Fibroblast of skin of abdomen (primary cell): ENCODE measurements at regions not wholly inside any gene's neighbourhood (a gene's known extent, or its start where the extent isn't known, plus 50 kb on each side); places are given as distances from the start of the nearest gene placed in this dataset.

Source experiments
- DNase-seq: peaks from one replicate; pipeline ENCODE4 v3.0.0-alpha.2; 2013

GRCh38 chr10:131676800-131677421 is 223.9 kb upstream of the PPP2R2D start:
- DNase-seq, result no peak

DNA sequence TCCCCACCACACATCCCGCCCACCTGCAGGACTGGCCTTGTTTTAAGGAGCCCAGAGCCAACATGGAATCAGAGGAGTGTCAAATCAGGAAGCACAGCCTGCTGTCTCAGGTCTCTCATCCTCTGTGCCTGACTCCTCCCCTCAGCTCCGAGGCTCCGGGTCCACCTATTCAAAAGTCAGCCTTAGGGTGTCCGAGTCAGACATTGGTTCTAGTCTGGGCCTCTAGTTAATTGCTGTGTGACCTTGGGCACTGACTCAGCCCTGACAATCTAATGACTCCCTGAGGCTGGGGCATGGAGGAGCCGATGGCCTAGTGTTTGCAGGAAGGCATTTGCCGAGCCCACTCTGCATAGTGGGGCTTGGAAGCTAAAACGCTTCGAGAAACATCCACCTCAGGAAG is 223.1 kb upstream of the PPP2R2D start:
- no peak for DNase-seq

DNA sequence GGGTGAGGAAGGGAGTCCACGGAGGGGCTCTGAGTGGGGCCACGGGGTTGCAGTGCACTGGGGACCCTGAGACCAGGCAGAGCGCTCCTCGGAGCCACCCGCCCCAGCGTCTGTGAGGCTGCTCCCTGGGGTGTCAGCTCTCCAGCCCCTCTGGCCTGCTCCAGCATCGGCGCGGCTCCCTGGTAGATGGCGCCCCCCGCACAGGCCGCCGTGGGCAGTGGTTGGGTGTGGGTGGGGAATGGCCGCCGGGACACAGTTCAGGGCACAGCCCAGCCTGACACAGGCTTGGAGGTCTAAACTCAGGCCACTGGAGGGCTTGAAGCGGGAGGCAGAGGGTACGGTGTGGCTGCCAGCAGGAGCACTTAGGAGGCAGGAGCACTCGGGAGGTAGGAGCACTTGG is 222.6 kb upstream of the PPP2R2D start:
- no peak for DNase-seq

- no peak for DNase-seq
Observed at GRCh38 chr10:131678613-131679012, 222.2 kb upstream of the PPP2R2D start.

DNA sequence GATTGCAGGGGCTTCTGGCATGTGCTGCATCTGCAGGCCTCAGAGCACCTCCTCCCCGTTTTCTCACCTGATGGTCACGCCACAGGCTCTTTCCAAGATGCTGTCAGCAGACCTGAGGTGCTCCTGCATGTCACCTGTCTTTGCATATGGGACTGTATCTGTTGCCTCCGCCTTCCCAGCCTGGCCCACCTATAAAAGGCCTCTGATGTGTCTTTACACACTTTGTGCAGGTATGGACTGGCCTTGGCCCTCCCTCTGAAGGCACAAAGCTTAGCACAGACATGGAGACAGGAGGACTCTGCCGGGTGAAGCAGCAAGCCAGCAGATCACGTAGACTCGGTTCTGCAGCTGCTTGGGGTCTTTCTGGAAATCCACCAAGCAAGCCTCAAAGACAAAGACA is 220.9 kb upstream of the PPP2R2D start:
- DNase-seq, result no peak

DNA sequence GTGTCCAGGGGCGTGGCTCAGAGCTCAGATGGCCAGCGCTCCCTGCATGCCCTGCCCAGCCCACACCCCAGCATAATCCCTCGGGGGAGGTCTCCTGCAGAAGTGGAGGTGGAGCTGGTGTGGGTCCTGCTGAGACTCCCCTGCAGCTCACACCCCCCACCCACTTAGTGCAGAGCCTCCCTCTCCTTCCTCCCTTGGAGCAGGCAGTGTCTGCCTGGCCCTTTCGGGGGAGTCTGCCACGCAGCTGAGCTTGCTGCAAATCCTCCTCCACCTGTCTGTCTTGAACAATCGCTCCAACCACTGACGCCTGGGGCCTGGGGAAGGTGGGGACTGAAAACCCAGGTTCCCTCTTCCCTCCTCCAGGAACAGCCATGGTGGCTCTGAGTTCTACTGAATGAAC is 219.7 kb upstream of the PPP2R2D start:
- no peak for DNase-seq

- no peak for DNase-seq
Observed at GRCh38 chr10:131681656-131682055, 219.2 kb upstream of the PPP2R2D start.

DNA sequence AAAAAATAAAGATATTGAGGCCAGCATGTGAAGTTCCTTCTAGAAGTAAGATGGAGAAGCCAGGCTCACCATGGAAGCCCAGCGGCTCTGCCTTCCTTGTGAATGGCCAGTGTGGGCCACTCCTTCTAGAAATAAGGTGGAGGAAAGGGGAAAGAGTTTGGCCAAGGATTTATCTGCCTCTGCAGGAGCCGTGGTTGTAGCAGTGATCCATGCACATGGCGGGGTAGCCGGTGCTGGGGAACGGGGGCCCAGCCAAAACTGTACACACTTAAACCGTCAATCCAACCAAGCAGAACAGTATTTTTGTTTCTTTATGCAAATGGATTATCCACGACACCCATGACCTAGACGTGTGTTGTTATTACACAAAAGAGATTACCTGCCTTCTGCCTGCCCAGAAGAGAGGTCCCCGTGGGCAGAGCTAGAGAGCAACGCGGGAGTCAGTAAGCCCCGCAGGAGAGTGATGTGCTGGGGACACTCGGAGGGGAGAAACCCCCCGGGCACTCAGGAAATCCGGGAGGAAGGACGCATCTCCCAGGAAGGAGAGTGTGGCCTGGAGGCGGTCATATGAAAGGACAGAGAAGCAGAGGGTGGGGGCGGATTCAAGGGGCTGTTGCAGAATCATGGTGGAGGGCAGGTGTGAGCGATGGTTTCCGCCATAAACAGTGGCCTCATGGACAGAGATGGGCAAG is 218.4 kb upstream of the PPP2R2D start:
- no peak for DNase-seq

GRCh38 chr10:131683281-131683861 is 217.4 kb upstream of the PPP2R2D start:
- no peak for DNase-seq

DNA sequence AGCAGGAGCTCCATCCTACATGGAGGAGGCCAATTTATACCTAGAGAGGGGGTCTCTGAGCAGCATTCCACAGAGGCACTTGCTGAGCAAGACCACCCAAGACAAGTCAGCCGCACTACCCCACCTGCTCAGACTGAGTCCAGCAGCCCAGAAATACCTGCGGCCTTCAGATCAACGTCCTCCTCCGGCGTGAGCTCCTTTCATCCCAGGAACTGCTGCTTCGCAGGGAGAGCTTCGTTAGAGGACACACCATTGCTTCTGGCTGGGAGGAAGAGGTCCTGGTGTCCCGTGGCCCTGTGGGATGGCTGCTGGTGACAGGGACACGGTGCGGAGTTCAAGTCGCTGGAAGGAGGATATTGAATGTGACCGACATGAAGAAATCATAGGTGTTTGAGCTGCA is 216.9 kb upstream of the PPP2R2D start:
- no peak for DNase-seq

GRCh38 chr10:131685007-131685406 is 215.8 kb upstream of the PPP2R2D start:
- DNase-seq, result no peak

- DNase-seq, result no peak
Observed at GRCh38 chr10:131685576-131685975, 215.2 kb upstream of the PPP2R2D start.

- DNase-seq, result no peak
Observed at GRCh38 chr10:131686781-131687420, 213.9 kb upstream of the PPP2R2D start.

GRCh38 chr10:131688304-131688703 is 212.5 kb upstream of the PPP2R2D start:
- DNase-seq, result no peak

- DNase-seq, result no peak
Observed at GRCh38 chr10:131689016-131689415, 211.8 kb upstream of the PPP2R2D start.

GRCh38 chr10:131689486-131689885 is 211.3 kb upstream of the PPP2R2D start:
- no peak for DNase-seq

GRCh38 chr10:131689954-131690757 is 210.7 kb upstream of the PPP2R2D start:
- no peak for DNase-seq

DNA sequence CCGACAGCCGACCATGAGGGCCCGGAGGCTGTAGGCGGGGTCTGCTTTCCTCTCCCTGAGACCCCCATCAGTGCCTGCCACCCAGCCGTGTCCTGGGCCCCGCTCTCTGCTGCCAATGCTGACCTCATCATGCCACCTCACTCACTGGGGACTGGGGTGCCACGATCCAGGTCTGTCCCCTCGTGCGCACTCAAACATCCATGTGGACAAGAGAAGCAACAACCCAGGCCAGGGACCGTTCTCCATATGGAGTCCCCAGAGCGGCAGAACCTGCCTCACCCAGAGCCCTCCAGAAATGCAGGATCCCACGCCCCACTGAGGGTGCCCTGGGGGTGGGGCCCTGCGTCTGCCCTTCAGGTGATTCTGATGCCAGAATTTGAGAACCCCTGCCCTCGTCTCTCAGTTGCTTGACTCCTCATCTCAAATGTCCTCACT is 210.0 kb upstream of the PPP2R2D start:
- no peak for DNase-seq

GRCh38 chr10:131691481-131692090 is 209.2 kb upstream of the PPP2R2D start:
- no peak for DNase-seq

GRCh38 chr10:131692176-131692575 is 208.6 kb upstream of the PPP2R2D start:
- no peak for DNase-seq

DNA sequence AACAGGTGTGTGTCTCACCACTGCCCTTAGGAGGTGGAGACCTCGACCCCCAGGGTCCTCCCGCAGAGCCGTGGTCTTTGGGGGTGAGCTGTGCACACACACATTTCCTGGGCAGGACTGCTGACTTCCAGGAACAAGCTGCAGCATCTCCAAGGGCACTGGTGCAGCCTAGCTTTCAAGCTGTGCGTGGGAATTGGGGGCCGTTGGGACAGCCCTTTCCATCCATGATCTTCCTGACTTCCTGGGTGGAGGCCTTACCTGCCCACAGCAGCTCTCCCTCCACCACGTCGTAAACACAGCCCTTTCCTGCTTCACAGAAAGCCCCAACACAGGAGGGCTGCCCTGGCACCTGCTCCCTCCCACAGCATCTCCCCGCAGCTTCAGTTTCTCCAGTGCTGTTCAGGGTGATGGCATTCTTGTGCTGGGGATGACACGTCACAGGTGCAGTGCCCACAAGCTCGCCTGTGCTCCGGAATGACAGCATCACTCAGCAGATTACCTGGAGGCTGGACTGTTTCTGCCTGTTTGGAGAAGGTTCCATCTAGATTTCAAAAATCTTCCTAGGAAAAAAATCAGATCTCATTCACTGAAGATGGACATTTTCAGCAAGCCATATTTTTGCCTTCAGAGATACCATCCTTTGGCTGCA is 208.0 kb upstream of the PPP2R2D start:
- DNase-seq, result no peak

- no peak for DNase-seq
Observed at GRCh38 chr10:131693766-131694165, 207.0 kb upstream of the PPP2R2D start.
